ENCODE measurements at regions not wholly inside any gene's neighbourhood (a gene's known extent, or its start where the extent isn't known, plus 50 kb on each side); places are given as distances from the start of the nearest gene placed in this dataset.

DNA sequence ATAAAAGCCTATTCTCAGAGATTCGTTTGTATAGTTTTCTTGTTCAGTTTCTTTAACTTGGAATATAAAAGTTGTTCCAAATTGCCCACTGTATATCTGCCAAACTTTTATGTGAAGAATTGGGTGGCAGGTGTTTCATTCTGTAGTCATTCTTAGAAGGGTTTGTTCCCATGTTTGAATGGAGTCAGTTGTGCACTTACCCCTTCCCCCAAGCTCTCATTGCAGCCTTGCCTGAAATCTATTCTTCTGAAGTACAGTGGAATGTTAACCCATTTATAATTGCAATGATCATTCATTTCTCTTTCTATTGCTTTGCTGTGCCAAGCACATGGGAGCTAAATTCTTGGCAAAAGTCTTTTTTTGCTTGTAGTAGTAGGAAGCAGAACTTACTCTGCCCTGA is 375.3 kb upstream of the C1orf87 start:
- Histone ChIP-seq H3K36me3 (ENCODE audit: control insufficient read depth in 1 of 2, insufficient read depth in 2 of 2, low read length in 2 of 2) (no peaks in the 10 kb centered on the region), H4K20me1 (ENCODE audit: insufficient read depth) (no peaks in the 10 kb centered on the region), H3K27ac (ENCODE audit: low read depth, low read length) (no peak overlapping the region), H3K9ac (ENCODE audit: low read length) (no peak overlapping the region), H3K9me2 (ENCODE audit: insufficient read depth) (no peaks in the 10 kb centered on the region), H3K4me3 (replicated peaks in 1 of 2; ENCODE audit: low read depth in 1 of 2, low read length in 2 of 2) (no peak overlapping the region), H3K9me3 (ENCODE audit: control insufficient read depth in 1 of 2, insufficient read depth in 1 of 2, low read depth in 1 of 2, low read length in 2 of 2) (no peaks in the 10 kb centered on the region), H3K79me2 (ENCODE audit: insufficient read depth, low read length) (no peaks in the 10 kb centered on the region), H3K4me1 (ENCODE audit: control insufficient read depth in 1 of 2, insufficient read depth in 2 of 2, low read length in 2 of 2) (no peaks in the 10 kb centered on the region), H3K4me2 (ENCODE audit: low read length) (no peak overlapping the region), H3K27me3 (ENCODE audit: insufficient read depth, low read length) (no peaks in the 10 kb centered on the region), H2AFZ (ENCODE audit: low read depth, low read length, poor library complexity, severe bottlenecking) (no peak overlapping the region)
- ATAC-seq (no peak), DNase-seq (ENCODE audit: low read depth, low spot score) (no peak)
- BruUV-seq (replicated peaks): no TSS peak
- TF ChIP-seq, protein P1, sequence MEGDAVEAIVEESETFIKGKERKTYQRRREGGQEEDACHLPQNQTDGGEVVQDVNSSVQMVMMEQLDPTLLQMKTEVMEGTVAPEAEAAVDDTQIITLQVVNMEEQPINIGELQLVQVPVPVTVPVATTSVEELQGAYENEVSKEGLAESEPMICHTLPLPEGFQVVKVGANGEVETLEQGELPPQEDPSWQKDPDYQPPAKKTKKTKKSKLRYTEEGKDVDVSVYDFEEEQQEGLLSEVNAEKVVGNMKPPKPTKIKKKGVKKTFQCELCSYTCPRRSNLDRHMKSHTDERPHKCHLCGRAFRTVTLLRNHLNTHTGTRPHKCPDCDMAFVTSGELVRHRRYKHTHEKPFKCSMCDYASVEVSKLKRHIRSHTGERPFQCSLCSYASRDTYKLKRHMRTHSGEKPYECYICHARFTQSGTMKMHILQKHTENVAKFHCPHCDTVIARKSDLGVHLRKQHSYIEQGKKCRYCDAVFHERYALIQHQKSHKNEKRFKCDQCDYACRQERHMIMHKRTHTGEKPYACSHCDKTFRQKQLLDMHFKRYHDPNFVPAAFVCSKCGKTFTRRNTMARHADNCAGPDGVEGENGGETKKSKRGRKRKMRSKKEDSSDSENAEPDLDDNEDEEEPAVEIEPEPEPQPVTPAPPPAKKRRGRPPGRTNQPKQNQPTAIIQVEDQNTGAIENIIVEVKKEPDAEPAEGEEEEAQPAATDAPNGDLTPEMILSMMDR (IDR thresholded peaks at IDR 0.05 in 2 of 3, conservative IDR thresholded peaks at IDR 0.05 in 1 of 3; ENCODE audit: borderline replicate concordance in 1 of 3, insufficient read depth in 1 of 3, low read depth in 2 of 3, low read length in 2 of 3): no peak
- TF ChIP-seq POLR2AphosphoS5 (IDR thresholded peaks at IDR 0.05; ENCODE audit: low read depth, low read length): no peak
- TF ChIP-seq TCF7L2 (IDR thresholded peaks at IDR 0.05; ENCODE audit: borderline replicate concordance, extremely low read depth, insufficient read depth, insufficient read length): no peak
- TF ChIP-seq ZFX (IDR thresholded peaks at IDR 0.05): no peak
- TF ChIP-seq POLR2A (IDR thresholded peaks at IDR 0.05; ENCODE audit: borderline replicate concordance, extremely low read depth, insufficient read depth, insufficient read length): no peak
- TF ChIP-seq, protein P2, sequence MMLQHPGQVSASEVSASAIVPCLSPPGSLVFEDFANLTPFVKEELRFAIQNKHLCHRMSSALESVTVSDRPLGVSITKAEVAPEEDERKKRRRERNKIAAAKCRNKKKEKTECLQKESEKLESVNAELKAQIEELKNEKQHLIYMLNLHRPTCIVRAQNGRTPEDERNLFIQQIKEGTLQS (IDR thresholded peaks at IDR 0.05): no peak
- no peak for TF ChIP-seq ELF1 (IDR thresholded peaks at IDR 0.05; ENCODE audit: borderline replicate concordance, low read depth)
- no peak for TF ChIP-seq FOSL1 (IDR thresholded peaks at IDR 0.05; ENCODE audit: low read depth)
- TF ChIP-seq, protein P3, sequence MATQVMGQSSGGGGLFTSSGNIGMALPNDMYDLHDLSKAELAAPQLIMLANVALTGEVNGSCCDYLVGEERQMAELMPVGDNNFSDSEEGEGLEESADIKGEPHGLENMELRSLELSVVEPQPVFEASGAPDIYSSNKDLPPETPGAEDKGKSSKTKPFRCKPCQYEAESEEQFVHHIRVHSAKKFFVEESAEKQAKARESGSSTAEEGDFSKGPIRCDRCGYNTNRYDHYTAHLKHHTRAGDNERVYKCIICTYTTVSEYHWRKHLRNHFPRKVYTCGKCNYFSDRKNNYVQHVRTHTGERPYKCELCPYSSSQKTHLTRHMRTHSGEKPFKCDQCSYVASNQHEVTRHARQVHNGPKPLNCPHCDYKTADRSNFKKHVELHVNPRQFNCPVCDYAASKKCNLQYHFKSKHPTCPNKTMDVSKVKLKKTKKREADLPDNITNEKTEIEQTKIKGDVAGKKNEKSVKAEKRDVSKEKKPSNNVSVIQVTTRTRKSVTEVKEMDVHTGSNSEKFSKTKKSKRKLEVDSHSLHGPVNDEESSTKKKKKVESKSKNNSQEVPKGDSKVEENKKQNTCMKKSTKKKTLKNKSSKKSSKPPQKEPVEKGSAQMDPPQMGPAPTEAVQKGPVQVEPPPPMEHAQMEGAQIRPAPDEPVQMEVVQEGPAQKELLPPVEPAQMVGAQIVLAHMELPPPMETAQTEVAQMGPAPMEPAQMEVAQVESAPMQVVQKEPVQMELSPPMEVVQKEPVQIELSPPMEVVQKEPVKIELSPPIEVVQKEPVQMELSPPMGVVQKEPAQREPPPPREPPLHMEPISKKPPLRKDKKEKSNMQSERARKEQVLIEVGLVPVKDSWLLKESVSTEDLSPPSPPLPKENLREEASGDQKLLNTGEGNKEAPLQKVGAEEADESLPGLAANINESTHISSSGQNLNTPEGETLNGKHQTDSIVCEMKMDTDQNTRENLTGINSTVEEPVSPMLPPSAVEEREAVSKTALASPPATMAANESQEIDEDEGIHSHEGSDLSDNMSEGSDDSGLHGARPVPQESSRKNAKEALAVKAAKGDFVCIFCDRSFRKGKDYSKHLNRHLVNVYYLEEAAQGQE (IDR thresholded peaks at IDR 0.05; ENCODE audit: low read depth): no peak
- no peak for TF ChIP-seq JUND (IDR thresholded peaks at IDR 0.05)
- no peak for TF ChIP-seq YY1 (IDR thresholded peaks at IDR 0.05; ENCODE audit: extremely low read depth, insufficient replicate concordance, low read depth, low read length)
- TF ChIP-seq RAD21 (IDR thresholded peaks at IDR 0.05; ENCODE audit: low read depth): no peak
- TF ChIP-seq EZH2phosphoT487 (IDR thresholded peaks at IDR 0.05; ENCODE audit: borderline replicate concordance): no peak
- TF ChIP-seq CBX3 (IDR thresholded peaks at IDR 0.05; ENCODE audit: low read depth): no peak
- TF ChIP-seq ZNF274 (IDR thresholded peaks at IDR 0.05; ENCODE audit: low read depth, low read length): no peak
- TF ChIP-seq EZH2 (IDR thresholded peaks at IDR 0.05): no peak
- no peak for TF ChIP-seq EGR1 (IDR thresholded peaks at IDR 0.05; ENCODE audit: low read depth)
- TF ChIP-seq, protein P4, sequence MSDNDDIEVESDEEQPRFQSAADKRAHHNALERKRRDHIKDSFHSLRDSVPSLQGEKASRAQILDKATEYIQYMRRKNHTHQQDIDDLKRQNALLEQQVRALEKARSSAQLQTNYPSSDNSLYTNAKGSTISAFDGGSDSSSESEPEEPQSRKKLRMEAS (IDR thresholded peaks at IDR 0.05): no peak
- ChIA-PET POLR2A (no interaction called here), CTCF (no interaction called here), RAD21 (ENCODE audit: low non-redundant PET in 1 of 2, low total read pairs in 2 of 2, uncharacterized antibody in 2 of 2, unreplicated experiment in 2 of 2) (no interaction called here)
- intact Hi-C loops (cut with micrococcal nuclease): no loop called here

Measured in HCT116 (cell line).